ENCODE measurements at regions not wholly inside any gene's neighbourhood (a gene's known extent, or its start where the extent isn't known, plus 50 kb on each side); places are given as distances from the start of the nearest gene placed in this dataset.

DNA sequence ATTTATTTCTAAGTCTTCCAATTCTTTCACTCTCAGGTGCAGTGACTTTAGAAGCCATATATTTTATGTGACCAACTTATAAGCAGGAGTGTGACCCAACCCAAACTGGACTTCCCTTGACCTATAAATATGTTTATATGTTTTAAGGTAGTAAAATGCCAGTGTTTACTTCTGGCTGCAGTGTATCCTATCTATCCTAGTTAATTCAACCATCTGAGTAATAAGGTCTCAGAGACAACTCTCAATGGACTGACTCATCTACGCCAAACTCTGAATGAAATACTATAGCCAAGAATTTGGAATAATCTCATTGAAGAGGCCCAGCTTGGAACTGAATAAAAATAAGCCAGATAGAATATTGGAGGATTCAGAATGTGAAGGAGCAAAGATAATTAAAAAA lies 544.5 kb upstream of the SORCS1 start:
- TF ChIP-seq, protein P1, sequence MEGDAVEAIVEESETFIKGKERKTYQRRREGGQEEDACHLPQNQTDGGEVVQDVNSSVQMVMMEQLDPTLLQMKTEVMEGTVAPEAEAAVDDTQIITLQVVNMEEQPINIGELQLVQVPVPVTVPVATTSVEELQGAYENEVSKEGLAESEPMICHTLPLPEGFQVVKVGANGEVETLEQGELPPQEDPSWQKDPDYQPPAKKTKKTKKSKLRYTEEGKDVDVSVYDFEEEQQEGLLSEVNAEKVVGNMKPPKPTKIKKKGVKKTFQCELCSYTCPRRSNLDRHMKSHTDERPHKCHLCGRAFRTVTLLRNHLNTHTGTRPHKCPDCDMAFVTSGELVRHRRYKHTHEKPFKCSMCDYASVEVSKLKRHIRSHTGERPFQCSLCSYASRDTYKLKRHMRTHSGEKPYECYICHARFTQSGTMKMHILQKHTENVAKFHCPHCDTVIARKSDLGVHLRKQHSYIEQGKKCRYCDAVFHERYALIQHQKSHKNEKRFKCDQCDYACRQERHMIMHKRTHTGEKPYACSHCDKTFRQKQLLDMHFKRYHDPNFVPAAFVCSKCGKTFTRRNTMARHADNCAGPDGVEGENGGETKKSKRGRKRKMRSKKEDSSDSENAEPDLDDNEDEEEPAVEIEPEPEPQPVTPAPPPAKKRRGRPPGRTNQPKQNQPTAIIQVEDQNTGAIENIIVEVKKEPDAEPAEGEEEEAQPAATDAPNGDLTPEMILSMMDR (IDR thresholded peaks at IDR 0.05) = no peak
- no peak for TF ChIP-seq POLR2A (IDR thresholded peaks at IDR 0.05)
